ENCODE measurements at regions not wholly inside any gene's neighbourhood (a gene's known extent, or its start where the extent isn't known, plus 50 kb on each side); places are given as distances from the start of the nearest gene placed in this dataset.

- TF ChIP-seq CTCF (IDR thresholded peaks at IDR 0.05) (peak in 3 of 6 experiments; percentile 17 to 26 (median 26)), POLR2A (IDR thresholded peaks at IDR 0.05) (no peak)
Measured at GRCh38 chr9:96061293-96061987, 185.9 kb downstream of the ERCC6L2 start.

All from esophagus squamous epithelium (tissue), 4 donors.